IgD-negative memory B cell (primary cell): ENCODE measurements at regions not wholly inside any gene's neighbourhood (a gene's known extent, or its start where the extent isn't known, plus 50 kb on each side); places are given as distances from the start of the nearest gene placed in this dataset.
"Not testable (repeated sequence)": the region's sequence is repeated elsewhere in the genome, so short reads cannot be mapped to it uniquely, and the experiment has no call there.

Experiments
- H3K27ac Mint-ChIP-seq, 3 donors: one replicate each; pipeline ENCODE4 v1.8.0; 2020 to 2022; ENCODE audit warnings: mild to moderate bottlenecking in 3 of 3, mixed read lengths in 3 of 3, moderate library complexity in 1 of 3
- H3K27me3 Mint-ChIP-seq: one replicate; pipeline ENCODE4 v1.8.0; 2021; ENCODE audit warnings: mixed read lengths
- H3K36me3 Mint-ChIP-seq: one replicate; pipeline ENCODE4 v1.8.0; 2020; ENCODE audit warnings: mild to moderate bottlenecking, mixed read lengths
- H3K4me1 Mint-ChIP-seq, 3 donors: one replicate each; pipeline ENCODE4 v1.8.0; 2020 to 2022; ENCODE audit warnings: mixed read lengths in 3 of 3, mild to moderate bottlenecking in 1 of 3
- H3K4me3 Mint-ChIP-seq, 4 donors: one replicate each; pipeline ENCODE4 v1.8.0; 2020 to 2022; ENCODE audit warnings: mild to moderate bottlenecking in 4 of 4, mixed read lengths in 4 of 4, moderate library complexity in 3 of 4
- H3K9me3 Mint-ChIP-seq, 3 donors: one replicate each; pipeline ENCODE4 v1.8.0; 2020 to 2021; ENCODE audit warnings: mixed read lengths in 3 of 3, mild to moderate bottlenecking in 1 of 3

GRCh38 chr11:45733176-45733575 lies 67.8 kb upstream of the CHST1 start:
- peaks cover 20% of the 10 kb centered on the region for H3K27me3 Mint-ChIP-seq
- no peak overlapping the region for H3K4me3 Mint-ChIP-seq
- peaks cover 0 to 5% (median 3%) of the 10 kb centered on the region in 3 donors for H3K9me3 Mint-ChIP-seq
- H3K36me3 Mint-ChIP-seq: no peaks in the 10 kb centered on the region
- H3K27ac Mint-ChIP-seq: no peak overlapping the region
- H3K4me1 Mint-ChIP-seq: no peaks in the 10 kb centered on the region

GRCh38 chr11:45732343-45732742 lies 66.9 kb upstream of the CHST1 start:
- Mint-ChIP-seq H3K36me3 (no peaks in the 10 kb centered on the region), H3K27me3 (peaks cover 21% of the 10 kb centered on the region), H3K4me3 (no peak overlapping the region), H3K27ac (no peak overlapping the region), H3K4me1 (no peaks in the 10 kb centered on the region), H3K9me3 (peaks cover 0 to 5% (median 3%) of the 10 kb centered on the region in 3 donors)

GRCh38 chr11:45731171-45731570 lies 65.7 kb upstream of the CHST1 start:
- not testable (repeated sequence) for H3K27ac Mint-ChIP-seq, H3K4me1 Mint-ChIP-seq, H3K36me3 Mint-ChIP-seq, H3K4me3 Mint-ChIP-seq, H3K9me3 Mint-ChIP-seq
- H3K27me3 Mint-ChIP-seq: peaks cover 23% of the 10 kb centered on the region

GRCh38 chr11:45730014-45730413 lies 64.6 kb upstream of the CHST1 start:
- H3K4me3 Mint-ChIP-seq: no peak overlapping the region
- no peaks in the 10 kb centered on the region for H3K36me3 Mint-ChIP-seq
- no peaks in the 10 kb centered on the region for H3K4me1 Mint-ChIP-seq
- peaks cover 0 to 3% (median 0%) of the 10 kb centered on the region in 3 donors for H3K9me3 Mint-ChIP-seq
- H3K27me3 Mint-ChIP-seq: peaks cover 24% of the 10 kb centered on the region
- H3K27ac Mint-ChIP-seq: no peak overlapping the region

GRCh38 chr11:45726493-45727054 lies 61.2 kb upstream of the CHST1 start:
- Mint-ChIP-seq H3K27me3 (peaks cover 22% of the 10 kb centered on the region), H3K4me1 (no peaks in the 10 kb centered on the region), H3K9me3 (no peaks in the 10 kb centered on the region), H3K4me3 (no peak overlapping the region), H3K27ac (no peak overlapping the region), H3K36me3 (no peaks in the 10 kb centered on the region)

GRCh38 chr11:45725776-45726492 lies 60.5 kb upstream of the CHST1 start:
- Mint-ChIP-seq H3K27me3 (peaks cover 22% of the 10 kb centered on the region), H3K9me3 (no peaks in the 10 kb centered on the region), H3K36me3 (no peaks in the 10 kb centered on the region), H3K4me3 (no peak overlapping the region), H3K4me1 (no peaks in the 10 kb centered on the region), H3K27ac (no peak overlapping the region)

GRCh38 chr11:45725121-45725520 lies 59.7 kb upstream of the CHST1 start:
- Mint-ChIP-seq H3K27ac (no peak overlapping the region), H3K4me3 (no peak overlapping the region), H3K9me3 (no peaks in the 10 kb centered on the region), H3K27me3 (peaks cover 22% of the 10 kb centered on the region), H3K36me3 (no peaks in the 10 kb centered on the region), H3K4me1 (no peaks in the 10 kb centered on the region)

GRCh38 chr11:45724153-45724552 lies 58.7 kb upstream of the CHST1 start:
- H3K36me3 Mint-ChIP-seq: no peaks in the 10 kb centered on the region
- no peaks in the 10 kb centered on the region for H3K4me1 Mint-ChIP-seq
- H3K9me3 Mint-ChIP-seq: no peaks in the 10 kb centered on the region
- no peak overlapping the region for H3K27ac Mint-ChIP-seq
- peaks cover 19% of the 10 kb centered on the region for H3K27me3 Mint-ChIP-seq
- H3K4me3 Mint-ChIP-seq: no peak overlapping the region

GRCh38 chr11:45723397-45723796 lies 58.0 kb upstream of the CHST1 start:
- no peak overlapping the region for H3K4me3 Mint-ChIP-seq
- peaks cover 19% of the 10 kb centered on the region for H3K27me3 Mint-ChIP-seq
- no peaks in the 10 kb centered on the region for H3K9me3 Mint-ChIP-seq
- H3K4me1 Mint-ChIP-seq: no peaks in the 10 kb centered on the region
- H3K36me3 Mint-ChIP-seq: no peaks in the 10 kb centered on the region
- no peak overlapping the region for H3K27ac Mint-ChIP-seq

GRCh38 chr11:45722144-45722543 lies 56.7 kb upstream of the CHST1 start:
- peaks cover 17% of the 10 kb centered on the region for H3K27me3 Mint-ChIP-seq
- no peaks in the 10 kb centered on the region for H3K36me3 Mint-ChIP-seq
- no peaks in the 10 kb centered on the region for H3K4me1 Mint-ChIP-seq
- no peaks in the 10 kb centered on the region for H3K9me3 Mint-ChIP-seq
- no peak overlapping the region for H3K27ac Mint-ChIP-seq
- H3K4me3 Mint-ChIP-seq: no peak overlapping the region

GRCh38 chr11:45717526-45717925 lies 52.1 kb upstream of the CHST1 start:
- no peaks in the 10 kb centered on the region for H3K9me3 Mint-ChIP-seq
- H3K4me3 Mint-ChIP-seq: no peak overlapping the region
- H3K27me3 Mint-ChIP-seq: peaks cover 24% of the 10 kb centered on the region
- peaks cover 0 to 1% (median 0%) of the 10 kb centered on the region in 3 donors for H3K4me1 Mint-ChIP-seq
- no peak overlapping the region for H3K27ac Mint-ChIP-seq
- H3K36me3 Mint-ChIP-seq: no peaks in the 10 kb centered on the region

GRCh38 chr11:45715418-45715817 lies 50.0 kb upstream of the CHST1 start:
- Mint-ChIP-seq H3K27ac (peak overlapping the region in 1 of 3 donors; percentile 38), H3K36me3 (no peaks in the 10 kb centered on the region), H3K9me3 (no peaks in the 10 kb centered on the region), H3K27me3 (peaks cover 24% of the 10 kb centered on the region), H3K4me1 (peaks cover 0 to 1% (median 0%) of the 10 kb centered on the region in 3 donors), H3K4me3 (no peak overlapping the region)
